Fibroblast of lung (primary cell): ENCODE measurements at regions not wholly inside any gene's neighbourhood (a gene's known extent, or its start where the extent isn't known, plus 50 kb on each side); places are given as distances from the start of the nearest gene placed in this dataset.

ENCODE experiments used
- DNase-seq, 2 donors: peaks; one replicate each; pipeline versions ENCODE4 v3.0.0 to v3.0.0-alpha.2; 2010; ENCODE audit warnings: low read depth in 2 of 2
- H2AFZ ChIP-seq: 2 replicates; pipeline ENCODE4 v1.5.1; 2012; ENCODE audit warnings: low read length, control low read depth, inconsistent platforms
- H3K27ac ChIP-seq: 2 replicates; pipeline ENCODE4 v1.5.1; 2011; ENCODE audit warnings: low read length, control low read depth; ENCODE audit not compliant: insufficient read depth
- H3K27me3 ChIP-seq: 2 replicates; pipeline ENCODE4 v1.5.1; 2011; ENCODE audit warnings: mild to moderate bottlenecking, low read length; ENCODE audit not compliant: control insufficient read depth, insufficient read depth
- H3K36me3 ChIP-seq: 2 replicates; pipeline ENCODE4 v1.5.1; 2011; ENCODE audit warnings: low read length; ENCODE audit not compliant: control insufficient read depth, insufficient read depth
- H3K4me1 ChIP-seq: 2 replicates; pipeline ENCODE4 v1.5.1; 2011; ENCODE audit warnings: low read length; ENCODE audit not compliant: control insufficient read depth, insufficient read depth; ENCODE audit errors: extremely low read depth
- H3K4me2 ChIP-seq: 2 replicates; pipeline ENCODE4 v1.5.1; 2011; ENCODE audit warnings: low read length, control low read depth; ENCODE audit not compliant: insufficient read depth; ENCODE audit errors: extremely low read depth
- H3K4me3 ChIP-seq, 4 experiments: fragments of 200-600 bp in 1 of 4; sonication (generic) in 1 of 4; replicated peaks in 1 of 4; 2 replicates each; pipeline ENCODE4 v1.5.1; 2011 to 2016; ENCODE audit warnings: low read length in 4 of 4, low read depth in 3 of 4, mild to moderate bottlenecking in 3 of 4, control low read depth in 2 of 4, inconsistent platforms in 1 of 4, mixed read lengths in 1 of 4; ENCODE audit not compliant: insufficient read depth in 1 of 4; ENCODE audit errors: control extremely low read depth in 1 of 4
- H3K79me2 ChIP-seq: 2 replicates; pipeline ENCODE4 v1.5.1; 2012; ENCODE audit warnings: mild to moderate bottlenecking, low read length, inconsistent platforms; ENCODE audit not compliant: control insufficient read depth, insufficient read depth
- H3K9ac ChIP-seq: 2 replicates; pipeline ENCODE4 v1.5.1; 2011; ENCODE audit warnings: mild to moderate bottlenecking, low read length, control low read depth; ENCODE audit not compliant: insufficient read depth
- H3K9me3 ChIP-seq: 2 replicates; pipeline ENCODE4 v1.5.1; 2012; ENCODE audit warnings: low read depth, low read length; ENCODE audit not compliant: control insufficient read depth, insufficient read depth
- H4K20me1 ChIP-seq: 2 replicates; pipeline ENCODE4 v1.5.1; 2011; ENCODE audit warnings: low read length; ENCODE audit not compliant: control insufficient read depth, insufficient read depth; ENCODE audit errors: extremely low read depth
- EZH2 ChIP-seq: IDR thresholded peaks from 2 replicates; pipeline ENCODE4 v1.5.1; 2012; ENCODE audit warnings: low read length, control low read depth, mild to moderate bottlenecking; ENCODE audit errors: missing control alignments
- TF ChIP-seq, protein P1 (sequence below), 2 donors: IDR thresholded peaks in 1 of 2; conservative IDR thresholded peaks in 1 of 2; 1 replicate in 1 of 2; 2 replicates in 1 of 2; pipeline ENCODE4 v1.5.1; 2011 to 2012; ENCODE audit warnings: low read length in 2 of 2, control low read depth in 1 of 2, inconsistent platforms in 1 of 2, low read depth in 1 of 2, mild to moderate bottlenecking in 1 of 2

GRCh38 chr5:113778147-113778546, 264.7 kb downstream of the YTHDC2 start:
- H3K27ac ChIP-seq = no peak overlapping the region
- no peak overlapping the region for H2AFZ ChIP-seq
- TF ChIP-seq EZH2 = no peak
- TF ChIP-seq, protein P1, sequence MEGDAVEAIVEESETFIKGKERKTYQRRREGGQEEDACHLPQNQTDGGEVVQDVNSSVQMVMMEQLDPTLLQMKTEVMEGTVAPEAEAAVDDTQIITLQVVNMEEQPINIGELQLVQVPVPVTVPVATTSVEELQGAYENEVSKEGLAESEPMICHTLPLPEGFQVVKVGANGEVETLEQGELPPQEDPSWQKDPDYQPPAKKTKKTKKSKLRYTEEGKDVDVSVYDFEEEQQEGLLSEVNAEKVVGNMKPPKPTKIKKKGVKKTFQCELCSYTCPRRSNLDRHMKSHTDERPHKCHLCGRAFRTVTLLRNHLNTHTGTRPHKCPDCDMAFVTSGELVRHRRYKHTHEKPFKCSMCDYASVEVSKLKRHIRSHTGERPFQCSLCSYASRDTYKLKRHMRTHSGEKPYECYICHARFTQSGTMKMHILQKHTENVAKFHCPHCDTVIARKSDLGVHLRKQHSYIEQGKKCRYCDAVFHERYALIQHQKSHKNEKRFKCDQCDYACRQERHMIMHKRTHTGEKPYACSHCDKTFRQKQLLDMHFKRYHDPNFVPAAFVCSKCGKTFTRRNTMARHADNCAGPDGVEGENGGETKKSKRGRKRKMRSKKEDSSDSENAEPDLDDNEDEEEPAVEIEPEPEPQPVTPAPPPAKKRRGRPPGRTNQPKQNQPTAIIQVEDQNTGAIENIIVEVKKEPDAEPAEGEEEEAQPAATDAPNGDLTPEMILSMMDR (conservative IDR thresholded peaks at IDR 0.05 in 1 of 2, IDR thresholded peaks at IDR 0.05 in 1 of 2; ENCODE audit: low read depth in 1 of 2, low read length in 2 of 2) = no peak
- H3K36me3 ChIP-seq = no peaks in the 10 kb centered on the region
- no peaks in the 10 kb centered on the region for H3K9me3 ChIP-seq
- no peak overlapping the region for H3K9ac ChIP-seq
- no peak for DNase-seq
- no peak overlapping the region for H3K4me3 ChIP-seq
- H4K20me1 ChIP-seq = no peaks in the 10 kb centered on the region
- no peaks in the 10 kb centered on the region for H3K4me1 ChIP-seq
- H3K27me3 ChIP-seq = no peaks in the 10 kb centered on the region
- no peak overlapping the region for H3K4me2 ChIP-seq
- H3K79me2 ChIP-seq = no peaks in the 10 kb centered on the region

GRCh38 chr5:113788141-113788655, 274.7 kb downstream of the YTHDC2 start:
- Histone ChIP-seq H3K27ac (no peak overlapping the region), H3K4me2 (no peak overlapping the region), H3K36me3 (no peaks in the 10 kb centered on the region), H3K9ac (no peak overlapping the region), H3K9me3 (no peaks in the 10 kb centered on the region), H3K4me1 (no peaks in the 10 kb centered on the region), H3K4me3 (no peak overlapping the region), H3K27me3 (no peaks in the 10 kb centered on the region), H3K79me2 (no peaks in the 10 kb centered on the region), H4K20me1 (no peaks in the 10 kb centered on the region), H2AFZ (no peak overlapping the region)
- TF ChIP-seq, protein P1 (conservative IDR thresholded peaks at IDR 0.05 in 1 of 2, IDR thresholded peaks at IDR 0.05 in 1 of 2; ENCODE audit: low read depth in 1 of 2, low read length in 2 of 2) = no peak
- no peak for TF ChIP-seq EZH2
- DNase-seq = no peak

- no peak for DNase-seq
- Histone ChIP-seq H3K79me2 (no peaks in the 10 kb centered on the region), H3K36me3 (no peaks in the 10 kb centered on the region), H2AFZ (no peak overlapping the region), H3K27ac (no peak overlapping the region), H3K9me3 (no peaks in the 10 kb centered on the region), H3K9ac (no peak overlapping the region), H3K4me1 (no peaks in the 10 kb centered on the region), H4K20me1 (no peaks in the 10 kb centered on the region), H3K27me3 (no peaks in the 10 kb centered on the region), H3K4me2 (no peak overlapping the region), H3K4me3 (no peak overlapping the region)
- TF ChIP-seq EZH2 = no peak
- TF ChIP-seq, protein P1 (conservative IDR thresholded peaks at IDR 0.05 in 1 of 2, IDR thresholded peaks at IDR 0.05 in 1 of 2; ENCODE audit: low read depth in 1 of 2, low read length in 2 of 2) = no peak
Measured at GRCh38 chr5:113789769-113790168, 276.3 kb downstream of the YTHDC2 start.
